Coronary artery (tissue), 2 donors: ENCODE measurements at regions not wholly inside any gene's neighbourhood (a gene's known extent, or its start where the extent isn't known, plus 50 kb on each side); places are given as distances from the start of the nearest gene placed in this dataset.

Experiments
- DNase-seq: peaks from one replicate; pipeline ENCODE4 v3.0.0-alpha.2; 2017; ENCODE audit warnings: low spot score
- H3K27ac ChIP-seq, 2 donors: fragments of 200-600 bp; sonication (generic); one replicate each; pipeline ENCODE4 v1.5.1; 2016 to 2019
- H3K4me3 ChIP-seq: fragments of 200-600 bp; sonication (generic); 2 replicates; pipeline ENCODE4 v1.5.1; 2016; ENCODE audit warnings: mild to moderate bottlenecking, moderate library complexity
- TF ChIP-seq, protein P1 (sequence below): fragments of 200-600 bp; sonication (generic); IDR thresholded peaks from one replicate; pipeline ENCODE4 v1.5.1; 2019; ENCODE audit warnings: antibody characterized with exemption

DNA sequence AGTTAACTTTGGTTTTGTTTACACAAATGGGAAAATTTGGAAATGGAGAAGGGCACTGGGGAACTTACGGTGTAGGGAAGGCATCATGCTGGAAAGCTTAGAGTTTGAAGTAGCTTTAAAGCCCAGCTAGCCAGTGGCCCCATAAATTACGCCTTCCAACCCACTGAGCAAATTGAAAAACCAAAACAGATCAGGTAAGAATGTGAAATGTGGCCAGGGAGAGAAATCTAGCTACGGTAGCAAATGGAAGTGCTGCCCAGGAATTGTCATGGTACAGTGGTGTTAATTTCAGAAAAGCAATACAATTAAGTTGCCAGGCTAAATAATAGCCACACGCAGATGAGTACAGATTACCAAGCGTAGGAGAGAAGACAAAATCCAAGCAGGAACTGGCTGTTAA is 654.8 kb downstream of the PRELID2 start:
- no peak overlapping the region for H3K4me3 ChIP-seq
- TF ChIP-seq, protein P1, sequence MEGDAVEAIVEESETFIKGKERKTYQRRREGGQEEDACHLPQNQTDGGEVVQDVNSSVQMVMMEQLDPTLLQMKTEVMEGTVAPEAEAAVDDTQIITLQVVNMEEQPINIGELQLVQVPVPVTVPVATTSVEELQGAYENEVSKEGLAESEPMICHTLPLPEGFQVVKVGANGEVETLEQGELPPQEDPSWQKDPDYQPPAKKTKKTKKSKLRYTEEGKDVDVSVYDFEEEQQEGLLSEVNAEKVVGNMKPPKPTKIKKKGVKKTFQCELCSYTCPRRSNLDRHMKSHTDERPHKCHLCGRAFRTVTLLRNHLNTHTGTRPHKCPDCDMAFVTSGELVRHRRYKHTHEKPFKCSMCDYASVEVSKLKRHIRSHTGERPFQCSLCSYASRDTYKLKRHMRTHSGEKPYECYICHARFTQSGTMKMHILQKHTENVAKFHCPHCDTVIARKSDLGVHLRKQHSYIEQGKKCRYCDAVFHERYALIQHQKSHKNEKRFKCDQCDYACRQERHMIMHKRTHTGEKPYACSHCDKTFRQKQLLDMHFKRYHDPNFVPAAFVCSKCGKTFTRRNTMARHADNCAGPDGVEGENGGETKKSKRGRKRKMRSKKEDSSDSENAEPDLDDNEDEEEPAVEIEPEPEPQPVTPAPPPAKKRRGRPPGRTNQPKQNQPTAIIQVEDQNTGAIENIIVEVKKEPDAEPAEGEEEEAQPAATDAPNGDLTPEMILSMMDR = no peak
- DNase-seq = no peak
- H3K27ac ChIP-seq = no peak overlapping the region

- Histone ChIP-seq H3K27ac (no peak overlapping the region), H3K4me3 (no peak overlapping the region)
- DNase-seq = no peak
- TF ChIP-seq, protein P1 = no peak
Observed at GRCh38 chr5:145178641-145179523, 656.3 kb downstream of the PRELID2 start.

DNA sequence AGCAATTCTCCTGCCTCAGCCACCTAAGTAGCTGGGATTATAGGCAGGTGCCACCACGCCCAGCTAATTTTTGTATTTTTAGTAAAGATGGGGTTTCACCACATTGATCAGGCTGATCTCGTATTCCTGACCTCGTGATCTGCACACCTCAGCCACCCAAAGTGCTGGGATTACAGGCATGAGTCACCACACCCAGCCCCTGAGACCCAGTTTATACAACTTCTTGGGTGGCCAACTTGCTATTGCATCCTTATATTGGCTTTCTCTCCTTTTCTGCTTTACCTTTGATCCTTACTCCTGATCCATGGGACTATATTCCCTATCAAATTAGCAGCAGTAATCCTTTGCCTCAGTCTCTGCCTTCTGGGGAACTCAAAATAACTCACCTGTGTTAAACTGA is 659.1 kb downstream of the PRELID2 start:
- Histone ChIP-seq H3K4me3 (no peak overlapping the region), H3K27ac (no peak overlapping the region)
- TF ChIP-seq, protein P1 = no peak
- no peak for DNase-seq

DNA sequence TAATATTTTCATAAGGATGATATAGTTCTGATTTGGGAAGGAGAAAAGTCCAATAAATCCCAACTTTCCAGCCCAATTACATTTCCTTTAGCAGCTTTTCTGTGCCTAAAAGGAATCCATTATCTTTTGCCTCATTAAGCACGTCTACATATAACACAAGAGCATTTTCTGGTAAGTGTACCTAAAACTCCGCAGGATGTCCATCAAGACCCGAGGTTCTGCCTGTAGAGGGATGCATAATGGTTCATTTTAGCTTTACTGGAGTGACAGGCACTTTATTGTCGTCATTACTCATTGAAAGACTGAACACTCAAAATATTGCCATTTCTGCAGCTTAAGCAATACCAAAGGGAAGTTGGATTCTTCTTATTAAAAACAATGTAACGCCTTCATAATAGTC is 669.0 kb downstream of the PRELID2 start:
- no peak overlapping the region for H3K27ac ChIP-seq
- no peak for DNase-seq
- TF ChIP-seq, protein P1 = no peak
- no peak overlapping the region for H3K4me3 ChIP-seq

DNA sequence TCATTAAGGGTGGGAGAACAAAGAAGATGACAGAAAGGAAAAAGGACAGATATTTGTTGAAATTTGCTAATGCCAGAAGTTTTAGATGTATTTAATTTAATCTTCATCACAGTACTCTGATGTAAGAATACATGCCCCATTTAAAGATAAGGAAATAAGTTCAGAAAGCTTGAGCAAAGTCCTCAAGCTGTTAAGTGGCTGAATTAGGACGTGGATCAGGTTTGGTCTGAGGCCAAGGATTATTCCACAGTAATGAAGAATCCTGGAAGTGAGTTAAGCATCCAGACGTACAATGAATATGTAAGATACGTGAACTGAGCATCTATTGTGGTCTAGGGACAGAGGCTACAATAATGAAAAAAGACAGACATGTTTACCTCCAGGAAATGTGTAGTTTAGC is 671.3 kb downstream of the PRELID2 start:
- no peak overlapping the region for H3K27ac ChIP-seq
- no peak overlapping the region for H3K4me3 ChIP-seq
- TF ChIP-seq, protein P1 = no peak
- DNase-seq = no peak

- DNase-seq = no peak
- TF ChIP-seq, protein P1 = no peak
- Histone ChIP-seq H3K27ac (no peak overlapping the region), H3K4me3 (no peak overlapping the region)
Observed at GRCh38 chr5:145162626-145163025, 672.5 kb downstream of the PRELID2 start.

DNA sequence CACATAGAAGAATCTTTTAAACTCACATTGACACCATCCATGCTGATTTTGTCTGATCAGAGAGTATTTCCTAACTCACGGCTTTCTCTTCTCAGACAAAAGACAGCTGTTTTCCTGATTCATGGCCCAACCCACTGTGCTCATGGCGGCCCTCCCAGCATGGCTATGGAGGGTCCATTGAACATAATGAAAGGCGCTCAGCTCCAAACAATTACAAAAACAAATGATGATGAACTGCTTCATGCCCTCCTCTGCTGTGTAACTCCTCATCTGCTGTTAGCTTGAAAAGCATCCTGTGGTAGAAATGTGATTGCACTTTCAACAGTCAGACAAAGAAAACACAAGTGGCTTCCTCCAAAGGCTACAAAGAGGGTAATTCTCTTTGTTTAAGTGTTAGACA is 673.8 kb downstream of the PRELID2 start:
- DNase-seq = no peak
- no peak overlapping the region for H3K27ac ChIP-seq
- TF ChIP-seq, protein P1 = no peak
- no peak overlapping the region for H3K4me3 ChIP-seq
